GM19351 (cell line): ENCODE measurements at regions not wholly inside any gene's neighbourhood (a gene's known extent, or its start where the extent isn't known, plus 50 kb on each side); places are given as distances from the start of the nearest gene placed in this dataset.
A peak's percentile ranks its signal among the peaks of the same experiment; 100 is the strongest.

ENCODE experiments used
- ATAC-seq: cut with Tn5 transposase; IDR thresholded peaks from one replicate; pipeline ENCODE4 v1.9.1; 2021; ENCODE audit warnings: mild to moderate bottlenecking, moderate library complexity; ENCODE audit not compliant: unreplicated experiment

- ATAC-seq: peak; percentile 51
Observed at GRCh38 chr13:99436686-99437416, 64.4 kb upstream of the TM9SF2 start.

GRCh38 chr13:99439048-99439447 lies 62.2 kb upstream of the TM9SF2 start:
- no peak for ATAC-seq

GRCh38 chr13:99439850-99440604 lies 61.2 kb upstream of the TM9SF2 start:
- ATAC-seq: no peak

GRCh38 chr13:99442273-99442895 lies 58.9 kb upstream of the TM9SF2 start:
- peak; percentile 68 for ATAC-seq

GRCh38 chr13:99446242-99446641 lies 55.0 kb upstream of the TM9SF2 start:
- no peak for ATAC-seq

- no peak for ATAC-seq
Observed at GRCh38 chr13:99448546-99448945, 52.7 kb upstream of the TM9SF2 start.

GRCh38 chr13:99450416-99450815 lies 50.9 kb upstream of the TM9SF2 start:
- ATAC-seq: no peak
